ENCODE measurements at regions not wholly inside any gene's neighbourhood (a gene's known extent, or its start where the extent isn't known, plus 50 kb on each side); places are given as distances from the start of the nearest gene placed in this dataset.

DNA sequence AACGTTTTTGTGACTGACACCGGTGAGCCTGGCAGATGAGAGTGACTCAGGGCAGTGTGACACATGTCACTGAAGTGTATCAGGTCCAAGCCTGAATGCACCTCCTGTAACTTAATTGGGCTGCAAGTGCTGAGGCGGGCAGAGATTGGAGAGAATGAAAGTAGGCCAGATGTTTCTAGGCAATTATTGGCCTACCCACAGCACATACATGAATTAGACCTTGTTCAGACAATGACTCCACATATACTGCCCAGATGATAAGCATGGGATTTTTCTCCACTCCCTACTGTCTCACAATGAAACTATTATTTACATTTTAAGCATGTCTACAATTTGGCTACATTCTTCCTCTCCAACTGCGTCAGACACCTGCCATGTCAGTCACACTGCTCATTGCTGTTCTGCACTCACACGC is 187.3 kb upstream of the ZNF385D start:
- TF ChIP-seq, protein P1, sequence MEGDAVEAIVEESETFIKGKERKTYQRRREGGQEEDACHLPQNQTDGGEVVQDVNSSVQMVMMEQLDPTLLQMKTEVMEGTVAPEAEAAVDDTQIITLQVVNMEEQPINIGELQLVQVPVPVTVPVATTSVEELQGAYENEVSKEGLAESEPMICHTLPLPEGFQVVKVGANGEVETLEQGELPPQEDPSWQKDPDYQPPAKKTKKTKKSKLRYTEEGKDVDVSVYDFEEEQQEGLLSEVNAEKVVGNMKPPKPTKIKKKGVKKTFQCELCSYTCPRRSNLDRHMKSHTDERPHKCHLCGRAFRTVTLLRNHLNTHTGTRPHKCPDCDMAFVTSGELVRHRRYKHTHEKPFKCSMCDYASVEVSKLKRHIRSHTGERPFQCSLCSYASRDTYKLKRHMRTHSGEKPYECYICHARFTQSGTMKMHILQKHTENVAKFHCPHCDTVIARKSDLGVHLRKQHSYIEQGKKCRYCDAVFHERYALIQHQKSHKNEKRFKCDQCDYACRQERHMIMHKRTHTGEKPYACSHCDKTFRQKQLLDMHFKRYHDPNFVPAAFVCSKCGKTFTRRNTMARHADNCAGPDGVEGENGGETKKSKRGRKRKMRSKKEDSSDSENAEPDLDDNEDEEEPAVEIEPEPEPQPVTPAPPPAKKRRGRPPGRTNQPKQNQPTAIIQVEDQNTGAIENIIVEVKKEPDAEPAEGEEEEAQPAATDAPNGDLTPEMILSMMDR (IDR thresholded peaks at IDR 0.05; ENCODE audit: borderline replicate concordance, extremely low read depth, low read length, poor library complexity, severe bottlenecking): no peak
- TF ChIP-seq EZH2 (IDR thresholded peaks at IDR 0.05; ENCODE audit: borderline replicate concordance, low read depth, low read length, severe bottlenecking): no peak

All from DND-41 (cell line).